ENCODE measurements at regions not wholly inside any gene's neighbourhood (a gene's known extent, or its start where the extent isn't known, plus 50 kb on each side); places are given as distances from the start of the nearest gene placed in this dataset.

- Histone ChIP-seq H3K27me3 (ENCODE audit: control insufficient read depth in 2 of 2, insufficient read depth in 2 of 2, low read length in 2 of 2) (no peaks in the 10 kb centered on the region), H3K4me3 (no peak overlapping the region), H3K4me1 (replicated peaks in 1 of 2; ENCODE audit: control insufficient read depth in 2 of 2, insufficient read depth in 2 of 2, low read length in 2 of 2) (no peaks in the 10 kb centered on the region), H3K79me2 (ENCODE audit: control insufficient read depth, insufficient read depth, low read length) (no peaks in the 10 kb centered on the region), H3K27ac (ENCODE audit: extremely low read depth, low read depth, low read length) (no peak overlapping the region), H3K9ac (ENCODE audit: insufficient read depth in 1 of 2, low read depth in 2 of 2, low read length in 2 of 2) (no peak overlapping the region), H2AFZ (ENCODE audit: low read depth, low read length) (no peak overlapping the region), H3K9me1 (ENCODE audit: control insufficient read depth, insufficient read depth, low read length) (no peaks in the 10 kb centered on the region), H3K9me3 (replicated peaks; ENCODE audit: control insufficient read depth, insufficient read depth, low read depth, low read length) (no peaks in the 10 kb centered on the region; the same call in 1 of the 2 replicates), H3K36me3 (ENCODE audit: control insufficient read depth, insufficient read depth, low read length) (no peaks in the 10 kb centered on the region), H4K20me1 (replicated peaks; ENCODE audit: control insufficient read depth, insufficient read depth, low read length) (no peaks in the 10 kb centered on the region), H3K4me2 (ENCODE audit: insufficient read depth, low read length) (no peak overlapping the region)
- DNase-seq (ENCODE audit: extremely low read depth in 1 of 4, low spot score in 3 of 4) (no peak), FAIRE-seq (no peak), ATAC-seq (no peak)
- POLR2A ChIA-PET, result no interaction called here
- 0% methylated on average over 1 of the region's 1 CpG for WGBS (ENCODE audit: insufficient coverage, low coverage, missing lambda C conversion rate)
- BruUV-seq (replicated peaks), result no TSS peak
- intact Hi-C loops (cut with micrococcal nuclease), result no loop called here
- TF ChIP-seq RBM25 (IDR thresholded peaks at IDR 0.05; ENCODE audit: low read depth, low read length, severe bottlenecking) (no peak), HDAC3 (IDR thresholded peaks at IDR 0.05; ENCODE audit: borderline replicate concordance, partially characterized antibody) (no peak)
- CTCF ChIA-PET (ENCODE audit: low intra/inter-chr PET ratio), result no interaction called here
- in situ Hi-C loops (cut with MboI), result no loop called here
Measured at GRCh38 chr1:163927493-163927892, 605.7 kb downstream of the NUF2 start.

DNA sequence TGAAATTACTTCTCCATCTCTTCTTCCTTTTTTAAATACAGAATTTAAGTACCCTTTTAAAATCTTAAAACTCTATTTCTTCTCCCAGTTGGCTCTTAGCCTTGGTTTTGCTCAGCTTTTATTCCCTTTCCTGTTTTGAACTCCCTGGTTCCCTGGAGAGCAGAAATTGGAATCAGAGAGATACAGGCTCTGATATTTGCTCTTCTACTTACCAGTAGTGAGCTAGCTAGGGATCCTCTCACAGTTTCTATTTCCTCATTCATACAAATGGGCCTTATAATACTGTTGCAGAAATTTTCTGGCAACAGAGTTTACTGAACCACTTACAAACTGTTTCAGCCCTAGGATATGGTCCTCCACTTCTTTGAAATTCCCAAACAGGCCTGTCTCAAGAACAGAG, 606.3 kb downstream of the NUF2 start:
- Histone ChIP-seq H4K20me1 (replicated peaks; ENCODE audit: control insufficient read depth, insufficient read depth, low read length) (no peaks in the 10 kb centered on the region), H3K27ac (ENCODE audit: extremely low read depth, low read depth, low read length) (no peak overlapping the region), H3K9me1 (ENCODE audit: control insufficient read depth, insufficient read depth, low read length) (no peaks in the 10 kb centered on the region), H3K9me3 (replicated peaks; ENCODE audit: control insufficient read depth, insufficient read depth, low read depth, low read length) (no peaks in the 10 kb centered on the region), H3K4me3 (no peak overlapping the region), H3K4me1 (replicated peaks in 1 of 2; ENCODE audit: control insufficient read depth in 2 of 2, insufficient read depth in 2 of 2, low read length in 2 of 2) (no peaks in the 10 kb centered on the region), H3K36me3 (ENCODE audit: control insufficient read depth, insufficient read depth, low read length) (no peaks in the 10 kb centered on the region), H2AFZ (ENCODE audit: low read depth, low read length) (no peak overlapping the region), H3K9ac (ENCODE audit: insufficient read depth in 1 of 2, low read depth in 2 of 2, low read length in 2 of 2) (no peak overlapping the region), H3K79me2 (ENCODE audit: control insufficient read depth, insufficient read depth, low read length) (no peaks in the 10 kb centered on the region), H3K4me2 (ENCODE audit: insufficient read depth, low read length) (no peak overlapping the region), H3K27me3 (ENCODE audit: control insufficient read depth in 2 of 2, insufficient read depth in 2 of 2, low read length in 2 of 2) (no peaks in the 10 kb centered on the region)
- intact Hi-C loops (cut with micrococcal nuclease) (no loop called here), in situ Hi-C loops (cut with MboI) (no loop called here)
- ChIA-PET CTCF (ENCODE audit: low intra/inter-chr PET ratio) (no interaction called here), POLR2A (no interaction called here)
- BruUV-seq (replicated peaks), result no TSS peak
- ATAC-seq (no peak), FAIRE-seq (no peak), DNase-seq (ENCODE audit: extremely low read depth in 1 of 4, low spot score in 3 of 4) (no peak)
- TF ChIP-seq, protein P1, sequence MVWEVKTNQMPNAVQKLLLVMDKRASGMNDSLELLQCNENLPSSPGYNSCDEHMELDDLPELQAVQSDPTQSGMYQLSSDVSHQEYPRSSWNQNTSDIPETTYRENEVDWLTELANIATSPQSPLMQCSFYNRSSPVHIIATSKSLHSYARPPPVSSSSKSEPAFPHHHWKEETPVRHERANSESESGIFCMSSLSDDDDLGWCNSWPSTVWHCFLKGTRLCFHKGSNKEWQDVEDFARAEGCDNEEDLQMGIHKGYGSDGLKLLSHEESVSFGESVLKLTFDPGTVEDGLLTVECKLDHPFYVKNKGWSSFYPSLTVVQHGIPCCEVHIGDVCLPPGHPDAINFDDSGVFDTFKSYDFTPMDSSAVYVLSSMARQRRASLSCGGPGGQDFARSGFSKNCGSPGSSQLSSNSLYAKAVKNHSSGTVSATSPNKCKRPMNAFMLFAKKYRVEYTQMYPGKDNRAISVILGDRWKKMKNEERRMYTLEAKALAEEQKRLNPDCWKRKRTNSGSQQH (CRISPR knock-in tag; IDR thresholded peaks at IDR 0.05), result no peak
- no peak for TF ChIP-seq FUS (optimal IDR thresholded peaks at IDR 0.05; ENCODE audit: low read depth, low read length)
- TF ChIP-seq CEBPB (tag; IDR thresholded peaks at IDR 0.05), result no peak
- no peak for TF ChIP-seq HINFP (tag; conservative IDR thresholded peaks at IDR 0.05; ENCODE audit: low read depth)
- TF ChIP-seq SMARCA4 (IDR thresholded peaks at IDR 0.05), result no peak
- TF ChIP-seq NKRF (IDR thresholded peaks at IDR 0.05; ENCODE audit: borderline replicate concordance), result no peak
- TF ChIP-seq, protein P2, sequence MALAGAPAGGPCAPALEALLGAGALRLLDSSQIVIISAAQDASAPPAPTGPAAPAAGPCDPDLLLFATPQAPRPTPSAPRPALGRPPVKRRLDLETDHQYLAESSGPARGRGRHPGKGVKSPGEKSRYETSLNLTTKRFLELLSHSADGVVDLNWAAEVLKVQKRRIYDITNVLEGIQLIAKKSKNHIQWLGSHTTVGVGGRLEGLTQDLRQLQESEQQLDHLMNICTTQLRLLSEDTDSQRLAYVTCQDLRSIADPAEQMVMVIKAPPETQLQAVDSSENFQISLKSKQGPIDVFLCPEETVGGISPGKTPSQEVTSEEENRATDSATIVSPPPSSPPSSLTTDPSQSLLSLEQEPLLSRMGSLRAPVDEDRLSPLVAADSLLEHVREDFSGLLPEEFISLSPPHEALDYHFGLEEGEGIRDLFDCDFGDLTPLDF (CRISPR knock-in tag; IDR thresholded peaks at IDR 0.05), result no peak
- no peak for TF ChIP-seq MEF2A (IDR thresholded peaks at IDR 0.05; ENCODE audit: control insufficient read depth, low read depth, low read length)
- no peak for TF ChIP-seq HEY1 (CRISPR knock-in tag; IDR thresholded peaks at IDR 0.05; ENCODE audit: borderline replicate concordance)

All from K562 (cell line).